ENCODE measurements at regions not wholly inside any gene's neighbourhood (a gene's known extent, or its start where the extent isn't known, plus 50 kb on each side); places are given as distances from the start of the nearest gene placed in this dataset.

DNA sequence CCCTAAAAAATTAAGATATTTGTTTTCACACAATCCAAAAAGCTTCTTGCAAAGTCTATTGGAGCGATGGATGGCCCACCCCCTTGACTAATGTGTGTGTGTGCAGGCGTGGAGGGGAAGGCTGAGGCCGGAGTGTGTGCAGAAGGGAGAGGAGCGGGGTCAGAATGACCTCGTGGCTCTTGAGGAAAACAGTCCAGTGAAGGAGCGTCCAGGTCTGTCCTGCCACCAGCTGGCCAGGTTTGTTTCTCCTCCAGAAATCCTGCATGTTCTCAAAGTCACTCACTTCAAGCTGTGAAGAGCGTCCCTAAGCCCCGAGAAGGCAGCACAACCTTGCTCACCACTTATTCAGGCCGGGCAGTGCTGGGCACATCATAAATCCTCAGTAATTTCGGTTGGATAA, 69.5 kb upstream of the SSX2IP start:
- Mint-ChIP-seq H3K27me3 (peaks cover 6 to 9% of the 10 kb centered on the region in 2 donors), H3K36me3 (no peaks in the 10 kb centered on the region), H3K4me1 (peaks cover 2 to 12% (median 5%) of the 10 kb centered on the region in 4 donors), H3K27ac (no peak overlapping the region), H3K4me3 (no peak overlapping the region), H3K9me3 (no peaks in the 10 kb centered on the region)
- Histone ChIP-seq H3K27me3 (ENCODE audit: insufficient read depth, low read length) (no peaks in the 10 kb centered on the region), H3K36me3 (ENCODE audit: insufficient read depth, low read length) (no peaks in the 10 kb centered on the region), H3K4me1 (ENCODE audit: insufficient read depth, low read length) (no peaks in the 10 kb centered on the region), H3K27ac (ENCODE audit: low read depth, low read length) (no peak overlapping the region), H3K4me3 (ENCODE audit: low read length in 2 of 2) (no peak overlapping the region), H3K9me3 (ENCODE audit: control insufficient read depth in 1 of 2, low read length in 2 of 2) (no peaks in the 10 kb centered on the region)
- ChIA-PET CTCF (ENCODE audit: partially characterized antibody) (interaction anchor here (1.0 to 6.2 kb wide), 7 partner anchors 10 to 367 kb away, joined by 3 to 39 read pairs (median 7); no protein-coding TSS in a partner anchor), POLR2A (ENCODE audit: partially characterized antibody) (no interaction called here)
- DNase-seq, result no peak
- intact Hi-C loops (cut with micrococcal nuclease), result no loop called here

DNA sequence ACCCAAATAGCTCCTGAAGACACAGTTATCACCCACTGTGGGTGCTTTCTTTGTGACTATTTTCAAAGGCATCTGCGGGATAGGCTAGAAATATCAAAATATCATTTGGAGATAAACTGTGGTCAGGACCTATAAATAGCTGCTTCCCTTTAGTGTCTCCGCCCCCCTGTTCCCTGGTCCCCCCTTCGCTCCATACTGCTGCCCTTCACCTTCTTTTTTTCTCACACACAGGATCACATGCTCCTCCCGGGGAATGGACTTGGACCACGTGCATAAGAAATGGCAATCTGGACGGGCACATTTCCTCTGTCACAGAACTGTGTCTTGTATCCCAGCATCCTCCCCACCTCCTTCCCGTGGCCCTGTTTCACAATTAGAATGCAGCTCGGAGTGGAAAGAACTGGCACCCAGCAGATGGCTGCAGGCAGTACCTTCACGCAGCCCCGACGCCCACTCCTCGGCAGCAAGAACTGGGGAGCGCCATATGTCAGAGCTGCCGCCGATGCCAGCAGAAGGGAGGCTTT, 68.8 kb upstream of the SSX2IP start:
- Mint-ChIP-seq H3K27ac (no peak overlapping the region), H3K9me3 (no peaks in the 10 kb centered on the region), H3K4me1 (peaks cover 2 to 12% (median 5%) of the 10 kb centered on the region in 4 donors), H3K27me3 (peaks cover 6 to 9% of the 10 kb centered on the region in 2 donors), H3K4me3 (peak overlapping the region in 5 of 8 donors; percentile 25 to 81 (median 55)), H3K36me3 (no peaks in the 10 kb centered on the region)
- intact Hi-C loops (cut with micrococcal nuclease), result no loop called here
- Histone ChIP-seq H3K27me3 (ENCODE audit: insufficient read depth, low read length) (no peaks in the 10 kb centered on the region), H3K9me3 (ENCODE audit: control insufficient read depth in 1 of 2, low read length in 2 of 2) (no peaks in the 10 kb centered on the region), H3K4me1 (ENCODE audit: insufficient read depth, low read length) (no peaks in the 10 kb centered on the region), H3K4me3 (ENCODE audit: low read length in 2 of 2) (no peak overlapping the region), H3K36me3 (ENCODE audit: insufficient read depth, low read length) (no peaks in the 10 kb centered on the region), H3K27ac (ENCODE audit: low read depth, low read length) (no peak overlapping the region)
- no peak for DNase-seq
- POLR2A ChIA-PET (ENCODE audit: partially characterized antibody), result no interaction called here
- CTCF ChIA-PET (ENCODE audit: partially characterized antibody), result interaction anchor here (1.0 to 6.2 kb wide), 8 partner anchors 9 to 366 kb away, joined by 3 to 39 read pairs (median 6); no protein-coding TSS in a partner anchor

DNA sequence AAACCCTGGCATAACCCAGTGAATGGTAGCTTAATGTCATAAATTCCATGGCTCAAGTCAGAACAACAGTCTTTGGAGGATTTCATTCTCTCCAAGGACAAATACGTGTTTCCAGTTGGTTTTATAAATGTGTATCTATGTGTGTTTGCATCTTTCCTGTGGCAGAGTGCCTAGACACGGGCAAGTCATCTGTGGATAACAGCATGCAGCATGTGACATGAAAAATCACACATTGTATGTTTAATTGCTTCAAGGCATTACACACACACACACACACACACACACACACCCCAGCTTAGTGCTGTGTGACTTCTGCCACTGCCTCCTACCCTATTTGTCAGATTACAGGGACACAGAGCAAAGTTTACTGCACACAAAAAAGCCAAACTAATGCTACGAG, 68.2 kb upstream of the SSX2IP start:
- Mint-ChIP-seq H3K4me3 (no peak overlapping the region), H3K4me1 (peaks cover 3 to 13% (median 5%) of the 10 kb centered on the region in 4 donors), H3K36me3 (no peaks in the 10 kb centered on the region), H3K9me3 (no peaks in the 10 kb centered on the region), H3K27ac (no peak overlapping the region), H3K27me3 (peaks cover 5 to 9% of the 10 kb centered on the region in 2 donors)
- POLR2A ChIA-PET (ENCODE audit: partially characterized antibody), result no interaction called here
- intact Hi-C loops (cut with micrococcal nuclease), result no loop called here
- no peak overlapping the region for H3K4me3 ChIP-seq (ENCODE audit: low read length in 2 of 2)
- H3K36me3 ChIP-seq (ENCODE audit: insufficient read depth, low read length), result no peaks in the 10 kb centered on the region
- CTCF ChIA-PET (ENCODE audit: partially characterized antibody), result interaction anchor here (1.8 to 6.2 kb wide), 3 partner anchors 14 to 19 kb away, joined by 3 to 39 read pairs (median 7); no protein-coding TSS in a partner anchor
- no peaks in the 10 kb centered on the region for H3K4me1 ChIP-seq (ENCODE audit: insufficient read depth, low read length)
- no peak overlapping the region for H3K27ac ChIP-seq (ENCODE audit: low read depth, low read length)
- no peaks in the 10 kb centered on the region for H3K27me3 ChIP-seq (ENCODE audit: insufficient read depth, low read length)
- no peaks in the 10 kb centered on the region for H3K9me3 ChIP-seq (ENCODE audit: control insufficient read depth in 1 of 2, low read length in 2 of 2)
- DNase-seq, result no peak

DNA sequence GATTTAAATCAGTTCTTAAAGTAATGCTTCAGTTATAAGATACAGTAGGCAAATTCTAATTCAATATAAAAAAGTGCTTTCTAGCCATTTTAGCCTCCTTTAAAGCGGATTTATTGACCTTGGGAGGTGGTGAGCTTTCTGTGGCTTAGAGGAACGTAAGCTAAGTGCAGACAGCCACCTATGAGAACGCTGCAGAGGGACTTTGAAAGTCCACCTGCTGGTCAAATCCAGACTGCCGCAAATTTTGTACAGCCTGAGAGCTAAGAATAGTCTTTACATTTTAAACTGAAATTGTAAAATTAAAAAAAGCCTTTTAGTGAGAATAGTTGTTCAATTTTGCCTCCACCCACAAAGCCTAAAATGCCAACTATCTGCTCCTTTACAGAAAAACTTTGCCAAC, 67.0 kb upstream of the SSX2IP start:
- DNase-seq, result no peak
- POLR2A ChIA-PET (ENCODE audit: partially characterized antibody), result no interaction called here
- no peaks in the 10 kb centered on the region for H3K36me3 Mint-ChIP-seq
- intact Hi-C loops (cut with micrococcal nuclease), result no loop called here
- no peak overlapping the region for H3K27ac Mint-ChIP-seq
- Histone ChIP-seq H3K36me3 (ENCODE audit: insufficient read depth, low read length) (no peaks in the 10 kb centered on the region), H3K27me3 (ENCODE audit: insufficient read depth, low read length) (no peaks in the 10 kb centered on the region), H3K9me3 (ENCODE audit: control insufficient read depth in 1 of 2, low read length in 2 of 2) (no peaks in the 10 kb centered on the region), H3K4me3 (ENCODE audit: low read length in 2 of 2) (no peak overlapping the region), H3K27ac (ENCODE audit: low read depth, low read length) (no peak overlapping the region), H3K4me1 (ENCODE audit: insufficient read depth, low read length) (no peaks in the 10 kb centered on the region)
- H3K9me3 Mint-ChIP-seq, result no peaks in the 10 kb centered on the region
- peaks cover 5 to 16% (median 6%) of the 10 kb centered on the region in 4 donors for H3K4me1 Mint-ChIP-seq
- no peak overlapping the region for H3K4me3 Mint-ChIP-seq
- CTCF ChIA-PET (ENCODE audit: partially characterized antibody), result interaction anchor here (0.7 to 6.2 kb wide), 6 partner anchors 11 to 330 kb away, joined by 3 to 39 read pairs (median 3); no protein-coding TSS in a partner anchor
- H3K27me3 Mint-ChIP-seq, result peaks cover 9 to 14% of the 10 kb centered on the region in 2 donors

DNA sequence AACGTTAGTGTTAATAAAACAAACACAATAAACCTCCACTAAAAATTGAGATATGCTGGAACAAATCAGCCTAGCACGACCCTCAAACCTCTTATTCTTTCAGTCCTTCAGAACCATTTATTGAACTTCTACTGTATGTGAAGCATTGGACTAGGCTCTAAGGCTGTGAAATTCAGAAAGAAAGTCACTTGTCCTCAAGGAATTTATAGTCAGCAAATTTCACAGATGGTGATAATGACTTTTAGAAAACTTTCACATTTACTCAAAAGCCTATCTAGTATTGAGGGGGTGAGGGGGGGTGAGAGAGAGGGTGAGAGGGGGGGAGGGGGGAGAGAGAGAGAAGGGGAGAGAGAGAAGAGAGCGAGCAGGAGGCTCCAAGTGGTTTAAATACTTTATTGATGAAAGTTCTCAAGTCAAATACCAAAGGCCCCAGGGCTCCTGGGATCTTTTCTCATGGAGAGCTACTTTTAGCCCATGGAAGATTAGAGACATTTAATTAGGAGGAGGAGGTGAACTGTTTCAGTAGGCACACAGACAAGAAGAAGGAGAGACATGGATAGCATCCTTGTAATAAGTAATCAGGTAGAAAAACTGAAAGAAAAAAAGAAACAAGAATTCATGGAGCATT, 66.3 kb upstream of the SSX2IP start:
- intact Hi-C loops (cut with micrococcal nuclease), result no loop called here
- H3K4me1 ChIP-seq (ENCODE audit: insufficient read depth, low read length), result no peaks in the 10 kb centered on the region
- Mint-ChIP-seq H3K27ac (peak overlapping the region in 1 of 7 donors; percentile 65), H3K4me3 (no peak overlapping the region), H3K36me3 (no peaks in the 10 kb centered on the region), H3K27me3 (peaks cover 12 to 14% of the 10 kb centered on the region in 2 donors), H3K4me1 (peaks cover 5 to 16% (median 6%) of the 10 kb centered on the region in 4 donors), H3K9me3 (no peaks in the 10 kb centered on the region)
- no peaks in the 10 kb centered on the region for H3K36me3 ChIP-seq (ENCODE audit: insufficient read depth, low read length)
- DNase-seq, result no peak
- H3K9me3 ChIP-seq (ENCODE audit: control insufficient read depth in 1 of 2, low read length in 2 of 2), result no peaks in the 10 kb centered on the region
- no peak overlapping the region for H3K27ac ChIP-seq (ENCODE audit: low read depth, low read length)
- H3K27me3 ChIP-seq (ENCODE audit: insufficient read depth, low read length), result no peaks in the 10 kb centered on the region
- CTCF ChIA-PET (ENCODE audit: partially characterized antibody), result interaction anchor here (0.6 to 6.2 kb wide), 9 partner anchors 11 to 323 kb away, joined by 3 to 39 read pairs (median 3); no protein-coding TSS in a partner anchor
- POLR2A ChIA-PET (ENCODE audit: partially characterized antibody), result no interaction called here
- no peak overlapping the region for H3K4me3 ChIP-seq (ENCODE audit: low read length in 2 of 2)

DNA sequence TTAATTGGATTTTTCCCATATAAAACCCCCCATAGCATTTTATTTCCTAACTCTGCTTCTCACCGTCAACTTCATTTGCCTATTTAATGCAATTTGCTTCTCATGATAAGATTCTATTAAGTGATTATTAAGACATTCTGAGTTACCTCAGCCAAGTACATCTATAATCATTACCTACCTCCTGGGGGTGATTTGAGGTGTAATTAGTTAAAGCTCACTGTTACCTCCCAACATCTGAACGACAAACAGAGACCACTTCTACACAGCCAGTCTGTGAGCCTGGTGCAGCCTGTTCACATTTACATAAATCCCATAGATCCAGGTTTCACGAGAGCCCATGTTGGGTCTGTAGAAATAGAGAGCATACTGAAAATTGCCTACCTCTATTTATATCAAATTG, 65.7 kb upstream of the SSX2IP start:
- Mint-ChIP-seq H3K4me3 (no peak overlapping the region), H3K9me3 (no peaks in the 10 kb centered on the region), H3K4me1 (peaks cover 5 to 16% (median 6%) of the 10 kb centered on the region in 4 donors), H3K27ac (no peak overlapping the region), H3K27me3 (peaks cover 15 to 16% of the 10 kb centered on the region in 2 donors), H3K36me3 (no peaks in the 10 kb centered on the region)
- H3K36me3 ChIP-seq (ENCODE audit: insufficient read depth, low read length), result no peaks in the 10 kb centered on the region
- no peaks in the 10 kb centered on the region for H3K9me3 ChIP-seq (ENCODE audit: control insufficient read depth in 1 of 2, low read length in 2 of 2)
- CTCF ChIA-PET (ENCODE audit: partially characterized antibody), result interaction anchor here (0.8 to 2.0 kb wide), 6 partner anchors 32 to 617 kb away, joined by 3 to 10 read pairs (median 3); no protein-coding TSS in a partner anchor
- intact Hi-C loops (cut with micrococcal nuclease), result no loop called here
- no peak overlapping the region for H3K4me3 ChIP-seq (ENCODE audit: low read length in 2 of 2)
- no peak overlapping the region for H3K27ac ChIP-seq (ENCODE audit: low read depth, low read length)
- no peaks in the 10 kb centered on the region for H3K27me3 ChIP-seq (ENCODE audit: insufficient read depth, low read length)
- DNase-seq, result no peak
- no peaks in the 10 kb centered on the region for H3K4me1 ChIP-seq (ENCODE audit: insufficient read depth, low read length)
- POLR2A ChIA-PET (ENCODE audit: partially characterized antibody), result no interaction called here

DNA sequence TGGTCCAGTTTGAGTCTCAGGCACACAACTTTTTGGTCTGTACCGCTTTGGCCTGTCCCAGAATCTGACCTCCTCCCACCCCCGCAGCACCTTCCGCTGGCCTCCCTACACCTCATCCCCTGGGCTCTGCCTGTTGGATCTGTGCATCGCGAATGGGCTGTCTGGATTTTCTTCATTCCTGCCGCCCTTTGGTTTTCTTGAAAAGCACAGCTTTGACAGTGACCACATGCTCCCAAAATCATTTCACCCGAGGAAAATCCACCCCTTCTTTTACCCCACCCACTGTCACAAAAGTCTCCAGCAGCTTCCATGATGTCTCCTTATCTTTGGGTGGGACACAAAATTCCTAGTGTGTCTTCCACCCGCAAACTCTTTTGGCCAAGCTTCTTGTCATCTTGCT, 65.0 kb upstream of the SSX2IP start:
- Histone ChIP-seq H3K4me3 (ENCODE audit: low read length in 2 of 2) (no peak overlapping the region), H3K4me1 (ENCODE audit: insufficient read depth, low read length) (no peaks in the 10 kb centered on the region), H3K27ac (ENCODE audit: low read depth, low read length) (no peak overlapping the region), H3K27me3 (ENCODE audit: insufficient read depth, low read length) (no peaks in the 10 kb centered on the region), H3K9me3 (ENCODE audit: control insufficient read depth in 1 of 2, low read length in 2 of 2) (no peaks in the 10 kb centered on the region), H3K36me3 (ENCODE audit: insufficient read depth, low read length) (no peaks in the 10 kb centered on the region)
- Mint-ChIP-seq H3K4me3 (no peak overlapping the region), H3K27me3 (peaks cover 17 to 18% of the 10 kb centered on the region in 2 donors), H3K4me1 (peaks cover 5 to 16% (median 6%) of the 10 kb centered on the region in 4 donors), H3K9me3 (no peaks in the 10 kb centered on the region), H3K36me3 (no peaks in the 10 kb centered on the region), H3K27ac (no peak overlapping the region)
- POLR2A ChIA-PET (ENCODE audit: partially characterized antibody), result no interaction called here
- CTCF ChIA-PET (ENCODE audit: partially characterized antibody), result interaction anchor here (0.8 to 4.0 kb wide), 11 partner anchors 7 to 616 kb away, joined by 3 to 35 read pairs (median 10); partner anchors contain the start of gene PRKACB
- DNase-seq, result no peak
- intact Hi-C loops (cut with micrococcal nuclease), result no loop called here
